Lower leg skin (tissue), 3 donors: ENCODE measurements at regions not wholly inside any gene's neighbourhood (a gene's known extent, or its start where the extent isn't known, plus 50 kb on each side); places are given as distances from the start of the nearest gene placed in this dataset.

Experiments
- CTCF ChIP-seq, 3 donors: fragments of 450-650 bp; IDR thresholded peaks; one replicate each; pipeline ENCODE4 v1.5.1; 2016; ENCODE audit warnings: antibody characterized with exemption in 3 of 3, mild to moderate bottlenecking in 3 of 3, moderate library complexity in 2 of 3
- POLR2A ChIP-seq, 2 donors: fragments of 450-650 bp; IDR thresholded peaks; one replicate each; pipeline ENCODE4 v1.6.1; 2016 to 2017; ENCODE audit warnings: antibody characterized with exemption in 2 of 2, mild to moderate bottlenecking in 1 of 2, moderate library complexity in 1 of 2

GRCh38 chr10:61592581-61592980 lies 70.1 kb upstream of the CABCOCO1 start:
- TF ChIP-seq CTCF (IDR thresholded peaks at IDR 0.05) (no peak), POLR2A (IDR thresholded peaks at IDR 0.05) (no peak)
